ENCODE measurements at regions not wholly inside any gene's neighbourhood (a gene's known extent, or its start where the extent isn't known, plus 50 kb on each side); places are given as distances from the start of the nearest gene placed in this dataset.
A peak's percentile ranks its signal among the peaks of the same experiment; 100 is the strongest.
"Not testable (repeated sequence)": the region's sequence is repeated elsewhere in the genome, so short reads cannot be mapped to it uniquely, and the experiment has no call there.

- no peak for DNase-seq (ENCODE audit: low spot score)
Observed at GRCh38 chr2:128414946-128415778, 96.5 kb upstream of the HS6ST1 start.

DNA sequence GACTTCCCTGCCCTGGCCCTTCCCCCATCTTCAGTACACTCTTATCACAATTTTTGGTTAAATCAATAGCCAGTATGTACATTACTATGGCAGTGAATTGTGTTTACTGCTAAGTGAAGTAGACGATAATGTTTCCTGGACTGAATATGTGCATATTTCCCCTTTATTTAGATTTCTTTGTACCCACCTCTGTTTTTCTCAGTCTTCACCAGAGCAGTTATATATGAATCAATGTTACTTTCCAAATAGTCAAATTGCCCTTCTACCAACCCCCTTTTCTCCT is 97.1 kb upstream of the HS6ST1 start:
- no peak for DNase-seq (ENCODE audit: low spot score)

DNA sequence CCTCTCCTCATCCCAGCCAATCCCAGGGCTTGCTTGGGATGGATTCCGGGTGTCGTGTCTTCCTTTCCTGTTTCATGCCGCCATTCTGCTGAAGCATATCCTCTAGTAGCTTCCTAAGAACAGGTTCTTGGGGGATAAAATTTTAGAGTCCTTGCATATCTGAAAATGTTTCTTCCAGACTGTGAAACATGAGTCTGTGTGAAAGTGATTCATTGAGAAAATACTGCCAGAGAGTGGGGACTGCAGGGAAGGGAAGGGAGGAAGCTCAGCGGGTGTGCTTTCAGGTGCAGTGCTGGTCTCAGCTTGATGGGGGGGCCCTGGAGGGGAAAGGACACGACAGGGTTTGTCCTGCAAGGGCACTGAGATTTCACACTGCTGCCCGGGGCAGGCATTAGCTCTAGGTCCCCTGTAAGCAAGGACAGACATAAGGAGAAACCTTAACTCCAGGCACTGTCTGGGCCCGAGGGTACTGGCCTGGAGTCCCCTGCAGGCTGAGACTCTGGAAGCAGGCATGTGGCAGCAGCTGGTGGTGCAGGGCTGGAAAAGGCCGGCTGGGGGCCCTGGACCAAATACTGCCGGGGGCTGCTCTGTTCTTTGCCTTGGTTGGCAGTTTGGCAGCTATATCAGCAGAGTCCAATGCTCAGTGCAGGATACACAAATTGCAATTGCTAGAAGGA is 97.6 kb upstream of the HS6ST1 start:
- DNase-seq (ENCODE audit: low spot score) = no peak

GRCh38 chr2:128416806-128417205 is 98.1 kb upstream of the HS6ST1 start:
- no peak for DNase-seq (ENCODE audit: low spot score)

DNA sequence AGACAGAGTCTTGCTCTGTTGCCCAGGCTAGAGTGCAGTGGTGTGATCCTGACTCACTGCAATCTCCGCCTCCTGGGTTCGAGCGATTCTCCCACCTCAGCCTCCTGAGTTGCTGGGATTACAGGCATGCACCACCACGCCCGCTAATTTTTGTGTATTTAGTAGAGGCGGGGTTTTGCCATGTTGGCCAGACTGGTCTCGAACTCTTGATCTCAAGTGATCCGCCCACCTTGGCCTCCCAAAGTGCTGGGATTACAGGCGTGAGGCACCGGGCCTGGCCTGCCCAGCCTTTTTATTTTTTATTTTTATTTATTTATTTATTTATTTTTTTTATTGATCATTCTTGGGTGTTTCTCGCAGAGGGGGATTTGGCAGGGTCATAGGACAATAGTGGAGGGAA is 98.6 kb upstream of the HS6ST1 start:
- DNase-seq (ENCODE audit: low spot score) = not testable (repeated sequence)

GRCh38 chr2:128420131-128420530 is 101.5 kb upstream of the HS6ST1 start:
- DNase-seq (ENCODE audit: low spot score) = no peak

DNA sequence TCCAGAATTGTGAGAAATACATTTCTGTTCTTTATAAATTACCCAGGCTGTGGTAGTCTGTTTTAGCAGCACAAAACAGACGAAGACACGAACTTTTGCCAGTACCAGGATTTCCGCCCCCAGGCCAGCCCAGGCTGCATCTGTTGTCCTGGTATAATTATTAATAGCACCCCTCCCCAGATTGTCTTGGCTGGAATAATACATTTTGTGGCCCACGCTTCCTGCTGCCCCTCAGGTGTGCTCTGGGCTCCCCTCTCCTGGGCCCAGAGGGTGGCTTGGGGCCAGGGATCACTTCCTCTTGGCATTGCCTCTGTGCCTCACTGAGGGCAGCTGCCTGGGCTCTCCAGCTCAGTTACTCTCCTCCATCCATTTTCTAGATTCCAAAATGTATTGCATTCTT is 102.1 kb upstream of the HS6ST1 start:
- DNase-seq (ENCODE audit: low spot score) = no peak

DNA sequence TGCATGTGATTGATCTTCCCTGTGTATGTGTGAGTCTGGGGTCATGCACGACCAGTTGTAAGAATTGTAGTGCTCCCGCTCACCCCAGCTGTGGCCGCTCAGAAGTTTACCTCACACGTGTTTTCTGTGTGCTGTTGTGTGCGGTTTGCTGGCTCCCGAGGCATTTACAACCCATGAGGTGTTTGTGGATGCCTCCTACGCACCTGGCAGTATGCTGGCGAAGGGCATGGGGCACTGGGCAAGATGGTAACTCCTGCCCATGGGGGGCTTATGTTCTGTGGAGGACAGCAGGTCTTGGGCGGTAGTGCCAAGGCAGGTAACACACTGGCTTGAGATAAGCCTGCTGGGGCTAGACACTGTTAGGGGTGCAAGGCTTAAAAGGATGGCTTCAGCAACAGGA is 102.6 kb upstream of the HS6ST1 start:
- DNase-seq (ENCODE audit: low spot score) = no peak

- no peak for DNase-seq (ENCODE audit: low spot score)
Observed at GRCh38 chr2:128421861-128422311, 103.2 kb upstream of the HS6ST1 start.

DNA sequence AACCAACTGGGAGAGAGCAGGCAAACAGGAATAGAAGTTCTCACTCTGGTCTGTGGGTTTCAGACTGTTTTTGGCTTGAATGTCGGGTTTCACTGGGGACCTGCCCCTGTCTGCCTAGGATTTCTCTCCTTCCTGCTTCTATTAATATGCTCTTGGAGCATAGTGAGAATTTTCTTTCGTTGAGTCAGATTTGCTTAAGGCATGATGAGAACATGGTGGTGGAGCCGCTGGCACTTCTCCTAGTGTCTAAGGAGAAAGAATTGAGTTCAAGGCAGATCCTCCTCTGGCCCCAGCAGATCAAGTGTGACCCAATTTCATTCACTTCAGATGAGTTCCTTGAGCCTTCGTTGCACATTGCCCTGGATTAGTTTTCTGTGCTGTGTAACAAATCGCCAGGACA is 103.9 kb upstream of the HS6ST1 start:
- DNase-seq (ENCODE audit: low spot score) = peak; percentile 4

DNA sequence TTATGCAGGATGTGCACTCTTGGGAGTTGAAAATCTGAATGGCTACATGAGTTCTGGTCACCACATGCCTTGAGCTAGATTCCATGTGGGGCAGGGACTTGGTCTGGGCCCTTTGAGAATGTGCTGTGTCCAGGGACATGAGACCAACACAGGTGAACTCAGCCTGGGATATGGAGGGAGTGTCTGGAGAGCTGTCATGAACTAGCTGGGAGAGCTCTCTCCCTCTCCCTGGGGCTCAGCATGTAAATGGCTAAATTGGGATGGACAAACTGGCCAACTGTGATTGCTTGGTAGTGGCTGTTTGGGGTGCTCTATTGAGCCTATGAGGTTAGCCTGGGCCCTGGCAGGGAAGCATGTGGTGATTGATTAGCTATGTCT is 105.1 kb upstream of the HS6ST1 start:
- DNase-seq (ENCODE audit: low spot score) = no peak

GRCh38 chr2:128424406-128425171 is 105.9 kb upstream of the HS6ST1 start:
- DNase-seq (ENCODE audit: low spot score) = no peak

DNA sequence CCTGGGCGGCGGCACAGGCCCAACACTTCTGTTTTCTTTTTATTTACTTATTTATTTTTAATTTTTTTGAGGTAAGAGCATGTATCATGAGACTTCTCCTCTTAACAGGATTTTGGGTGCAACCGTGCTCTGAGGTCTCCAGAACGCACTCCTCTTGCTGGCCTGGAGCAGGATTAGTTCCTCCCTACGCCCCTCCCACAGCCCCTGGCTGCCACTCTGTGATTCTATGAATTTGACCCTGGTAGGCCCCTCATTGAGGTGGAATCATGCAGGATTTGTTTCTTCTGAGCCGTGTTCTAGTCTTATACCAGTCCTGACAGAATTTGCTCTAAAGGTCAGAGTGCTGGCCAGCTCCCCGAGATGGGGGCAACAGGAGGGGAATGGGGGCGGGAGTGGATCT is 106.5 kb upstream of the HS6ST1 start:
- DNase-seq (ENCODE audit: low spot score) = no peak

- DNase-seq (ENCODE audit: low spot score) = no peak
Observed at GRCh38 chr2:128425731-128426620, 107.3 kb upstream of the HS6ST1 start.

- DNase-seq (ENCODE audit: low spot score) = no peak
Observed at GRCh38 chr2:128427413-128427755, 108.7 kb upstream of the HS6ST1 start.

DNA sequence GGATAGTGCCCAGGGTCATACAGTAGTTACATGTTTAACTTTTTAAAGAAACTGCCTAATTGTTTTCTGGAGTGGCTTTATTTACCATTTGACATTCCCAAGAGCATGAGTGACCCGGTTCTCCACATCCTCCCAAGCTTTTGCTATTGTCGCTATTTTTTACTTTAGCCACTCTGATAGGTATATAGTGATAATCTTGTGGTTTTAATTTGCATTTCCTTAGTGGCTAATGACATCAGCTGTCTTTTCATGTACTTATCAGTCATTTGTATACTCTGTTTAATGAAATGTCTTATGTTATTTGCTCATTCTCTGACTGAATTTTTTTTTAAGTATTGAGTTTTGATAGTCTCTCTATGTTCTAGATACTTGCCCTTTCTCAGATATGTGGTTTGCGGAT is 109.7 kb upstream of the HS6ST1 start:
- DNase-seq (ENCODE audit: low spot score) = no peak

DNA sequence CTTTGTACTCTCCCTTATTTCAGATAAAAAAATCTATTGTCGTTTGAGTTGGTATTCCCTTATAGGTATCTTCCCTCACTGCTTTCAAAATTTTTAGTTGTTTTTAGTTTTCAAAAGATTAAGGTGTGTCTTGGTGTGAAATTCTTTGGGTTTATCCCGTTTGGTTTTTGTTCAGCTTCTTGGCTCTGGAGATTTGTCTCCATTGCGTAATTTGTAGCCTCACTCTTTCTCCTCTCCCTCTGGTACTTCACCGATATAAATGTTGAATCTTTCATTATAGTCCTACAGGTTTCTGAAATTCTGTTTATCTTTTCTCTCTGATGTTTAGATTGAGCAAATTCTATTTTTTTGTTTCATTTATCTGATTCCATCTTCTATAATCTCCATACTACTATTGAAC is 113.8 kb upstream of the HS6ST1 start:
- DNase-seq (ENCODE audit: low spot score) = no peak

DNA sequence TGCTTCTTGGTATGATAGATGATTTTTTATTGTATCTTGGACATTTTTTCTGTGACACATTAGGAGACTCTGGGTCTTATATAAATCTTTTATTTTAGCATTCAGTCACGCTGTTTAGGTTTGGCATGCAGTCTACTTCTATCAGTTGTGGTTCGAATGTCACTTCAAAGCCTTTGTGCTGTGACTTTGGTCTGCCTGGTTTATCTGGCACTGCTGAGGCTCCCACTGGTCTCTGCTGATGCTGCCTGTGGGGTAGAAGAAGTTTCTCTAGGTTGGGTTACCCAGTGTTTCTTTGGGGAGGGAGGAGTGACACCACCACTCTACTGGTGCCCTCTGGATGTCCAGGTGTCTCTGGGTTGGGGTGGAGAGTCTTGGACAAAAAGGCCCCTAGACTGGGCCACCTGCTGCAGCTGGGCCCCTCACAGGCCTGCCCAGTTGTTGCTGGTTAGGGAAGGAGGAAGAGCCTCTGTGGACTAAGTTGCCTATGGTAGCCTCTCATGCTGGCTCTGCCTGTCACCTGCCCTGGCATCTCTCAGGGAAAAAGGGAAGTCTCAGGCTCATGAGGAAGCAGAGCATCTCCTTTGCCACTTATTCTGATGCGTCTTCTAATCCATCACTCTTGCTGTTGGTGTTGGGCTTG is 115.4 kb upstream of the HS6ST1 start:
- no peak for DNase-seq (ENCODE audit: low spot score)

DNA sequence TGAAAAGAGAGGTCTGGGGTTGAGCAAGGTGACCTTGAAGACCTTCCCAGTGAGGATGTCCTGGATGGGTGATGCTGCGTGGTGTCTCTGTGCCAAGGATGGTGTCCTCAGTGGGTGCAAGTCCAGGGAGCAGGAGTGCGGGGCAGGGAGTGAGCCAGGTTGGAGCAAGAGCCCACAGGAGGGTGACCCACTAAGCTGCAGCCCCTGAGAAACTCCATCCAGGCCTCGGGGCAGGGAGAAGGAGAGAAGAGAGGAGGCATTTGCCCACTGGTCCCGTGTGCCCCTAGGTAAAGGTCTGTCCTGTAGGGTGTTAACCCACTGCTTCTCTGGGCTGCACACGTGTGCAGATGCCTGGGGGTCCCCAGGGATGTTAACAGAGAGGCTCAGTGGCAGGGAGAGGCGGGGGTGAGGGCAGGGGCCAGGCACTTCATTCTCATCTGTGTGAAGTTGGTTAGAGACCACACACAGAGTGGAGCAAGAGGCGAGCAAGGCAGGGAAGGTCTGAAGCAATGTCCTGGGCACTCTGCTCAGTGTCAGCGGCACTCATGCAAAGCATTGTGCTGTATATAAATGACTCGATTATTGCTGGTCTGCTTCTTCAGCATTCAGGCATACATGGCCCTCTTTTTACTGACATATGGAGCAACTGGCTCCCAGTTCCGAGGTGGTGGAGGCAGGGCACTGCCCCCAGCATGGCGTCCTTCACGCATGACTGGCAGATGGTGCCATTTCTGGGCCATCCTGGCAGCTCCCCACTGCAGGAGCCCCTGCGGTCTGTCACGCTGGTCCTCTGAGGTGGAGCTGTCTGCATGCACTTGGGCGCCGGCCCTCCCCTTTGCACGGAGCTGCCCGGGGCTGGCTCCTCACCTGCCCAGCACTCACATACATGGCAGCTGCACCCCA is 117.2 kb upstream of the HS6ST1 start:
- DNase-seq (ENCODE audit: low spot score) = no peak

GRCh38 chr2:128436479-128437203 is 118.0 kb upstream of the HS6ST1 start:
- DNase-seq (ENCODE audit: low spot score) = no peak
